C1 segment of cervical spinal cord (tissue), 14 donors: ENCODE measurements at regions not wholly inside any gene's neighbourhood (a gene's known extent, or its start where the extent isn't known, plus 50 kb on each side); places are given as distances from the start of the nearest gene placed in this dataset.
"Not testable (repeated sequence)": the region's sequence is repeated elsewhere in the genome, so short reads cannot be mapped to it uniquely, and the experiment has no call there.

ENCODE experiments used
- DNase-seq, 14 donors: peaks; one replicate each; lab custom pipeline; 2025; lab: John Stamatoyannopoulos, UW

DNA sequence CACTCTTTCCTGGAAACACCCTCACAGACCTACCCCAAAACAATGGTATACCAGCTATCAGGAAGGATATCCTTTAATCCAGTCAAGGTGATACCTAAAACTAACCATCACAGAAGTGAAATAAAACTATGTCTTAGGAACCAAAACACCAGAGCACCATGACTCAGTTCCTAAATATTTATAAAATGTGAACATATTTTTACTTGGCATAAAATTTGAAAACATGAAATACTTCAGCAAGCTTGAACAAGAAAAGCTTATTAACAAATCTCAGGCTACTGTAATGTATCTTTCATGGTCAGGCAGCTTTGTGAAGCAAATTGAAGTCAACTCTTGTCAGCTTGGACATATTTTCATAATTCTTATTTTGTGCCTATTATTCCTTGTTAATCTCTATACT is 440.8 kb upstream of the CDH20 start:
- no peak for DNase-seq

GRCh38 chr18:60892855-60893254 is 440.4 kb upstream of the CDH20 start:
- DNase-seq, result no peak

DNA sequence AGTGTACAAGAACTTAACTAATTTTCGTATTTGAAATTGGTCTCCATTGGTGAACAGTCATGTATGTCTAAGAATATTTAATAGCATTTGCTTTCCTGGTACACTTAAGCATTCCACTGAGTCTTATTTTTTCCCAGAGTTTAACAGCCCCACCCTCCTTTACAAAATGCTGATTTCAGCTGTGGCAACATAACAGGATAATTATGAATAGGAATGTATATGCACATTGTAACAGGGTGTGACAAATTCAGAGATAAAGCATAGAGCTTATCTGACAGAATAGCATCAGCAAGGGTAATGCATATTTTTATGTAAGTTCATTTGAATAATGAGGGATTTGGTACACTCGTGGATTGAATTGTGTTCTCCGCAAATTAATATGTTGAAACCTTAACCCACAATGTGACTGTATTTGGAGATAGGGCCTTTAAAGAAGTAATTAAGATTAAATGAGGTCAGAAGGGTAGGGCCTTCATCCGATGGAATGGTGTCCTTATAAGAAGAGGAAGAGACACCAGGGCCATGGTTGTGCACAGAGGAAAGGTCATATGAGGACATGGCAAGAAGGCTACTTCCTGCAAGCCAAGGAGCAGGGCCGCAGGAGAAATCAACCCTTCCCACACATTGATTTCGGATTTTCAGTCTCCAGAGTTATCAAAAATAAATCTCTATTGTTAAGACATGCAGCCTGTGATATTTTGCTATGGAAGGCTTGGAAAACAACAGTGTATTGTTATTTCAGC is 439.7 kb upstream of the CDH20 start:
- no peak for DNase-seq

DNA sequence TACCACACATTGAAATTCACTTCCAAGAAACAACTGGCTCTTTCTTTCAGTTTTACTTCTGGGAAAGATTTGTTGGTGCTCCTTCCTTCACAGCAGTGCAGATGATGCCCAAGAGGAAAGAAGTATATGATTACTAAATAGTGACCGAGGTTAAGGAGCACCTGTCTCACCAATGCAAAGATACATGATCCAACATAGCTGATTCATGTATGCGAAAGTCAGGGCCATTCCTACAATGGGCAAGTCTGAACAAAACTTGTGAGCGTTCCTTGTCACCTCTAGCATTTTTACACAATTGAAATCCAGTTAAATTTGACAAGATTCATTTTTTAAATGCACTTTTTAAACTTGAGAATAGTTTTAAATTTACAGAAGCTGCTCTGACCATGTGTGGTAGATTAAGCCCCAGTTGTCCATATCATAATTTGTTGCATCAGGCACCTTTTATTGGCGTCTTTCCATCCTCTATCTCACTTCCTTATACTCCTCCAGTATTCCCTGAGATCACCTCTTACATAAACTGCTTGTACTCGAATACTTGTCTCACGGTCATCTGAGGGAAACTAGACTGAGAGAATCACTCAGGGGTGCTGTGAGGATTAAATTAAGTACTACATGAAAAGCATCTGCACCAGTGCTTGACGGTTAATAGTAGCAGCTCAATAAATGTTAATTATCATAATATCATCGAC is 438.8 kb upstream of the CDH20 start:
- no peak for DNase-seq

DNA sequence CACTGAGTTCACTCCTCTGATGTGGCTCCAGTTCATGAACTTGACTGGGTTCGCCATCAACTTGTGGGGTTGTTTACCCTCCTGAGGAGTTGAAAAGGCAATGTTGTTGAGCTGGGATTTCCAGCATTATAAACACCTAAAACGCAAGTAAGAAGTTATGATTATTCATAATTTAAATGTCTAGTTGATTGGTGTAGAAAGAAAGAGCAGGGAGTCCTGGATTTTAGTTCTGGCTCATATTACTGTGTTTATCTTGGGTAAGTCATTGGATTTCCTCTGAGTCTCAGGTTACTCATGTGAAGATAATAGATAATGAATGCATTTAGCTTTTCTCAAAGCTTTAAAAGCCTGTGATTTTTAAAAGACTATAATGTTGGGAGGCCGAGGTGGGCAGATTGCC is 438.0 kb upstream of the CDH20 start:
- no peak for DNase-seq

DNA sequence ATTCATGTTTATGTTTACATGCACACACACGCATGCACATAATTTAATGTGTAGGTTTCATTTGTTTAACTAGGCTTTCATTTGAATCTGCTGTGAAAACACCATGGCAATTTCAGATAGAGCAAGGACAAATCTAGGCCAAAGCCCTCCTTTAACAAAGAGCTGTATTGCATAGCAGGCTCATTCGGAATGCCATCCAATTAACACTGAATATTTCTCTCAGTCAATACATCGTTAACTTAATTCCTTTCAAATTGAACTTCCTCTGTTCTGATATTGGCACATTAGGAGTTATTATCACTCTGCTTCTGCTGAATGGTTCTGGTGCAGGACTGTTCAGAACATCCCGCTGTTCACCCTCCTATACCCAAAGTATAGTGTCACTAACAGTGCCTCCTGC is 435.1 kb upstream of the CDH20 start:
- DNase-seq, result no peak

GRCh38 chr18:60905699-60906098 is 427.5 kb upstream of the CDH20 start:
- no peak for DNase-seq

DNA sequence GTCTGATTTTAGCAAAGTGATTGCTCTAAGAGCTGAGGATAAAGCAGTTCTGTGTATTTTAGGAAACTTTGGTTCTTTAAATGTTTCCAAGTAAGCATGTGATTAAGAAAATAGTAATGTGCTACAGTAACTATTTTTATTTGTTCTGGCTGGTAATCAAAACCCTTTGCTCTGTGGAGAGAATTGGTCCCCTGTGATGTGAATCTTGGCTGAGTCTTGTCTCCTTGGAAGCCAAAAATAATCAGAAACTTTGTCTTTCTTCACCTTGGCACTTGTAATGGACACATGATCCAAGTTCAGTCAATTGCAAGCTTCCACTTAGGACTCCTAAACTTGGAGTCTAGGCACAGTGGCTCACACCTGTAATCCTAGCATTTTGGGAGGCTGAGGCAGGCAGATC is 422.7 kb upstream of the CDH20 start:
- no peak for DNase-seq

- no peak for DNase-seq
Measured at GRCh38 chr18:60911504-60911903, 421.7 kb upstream of the CDH20 start.

DNA sequence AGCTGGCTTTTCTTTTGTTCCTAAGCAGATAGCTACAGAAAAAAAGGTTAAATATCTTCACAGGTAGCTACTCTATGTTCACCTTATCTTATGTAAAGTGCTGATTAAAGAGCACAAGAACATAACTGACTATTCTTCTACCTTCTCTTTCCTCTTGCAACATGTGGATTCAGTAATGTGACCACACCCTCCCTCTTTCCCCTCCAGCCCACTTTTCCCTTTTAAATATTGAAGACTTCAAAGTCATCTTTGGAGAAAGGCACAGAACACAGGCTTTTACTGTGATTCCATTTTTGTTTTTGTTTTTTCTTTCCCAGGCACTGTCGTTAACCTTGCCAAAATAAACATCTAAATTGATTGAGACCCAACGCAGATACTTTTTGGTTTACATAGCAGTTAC is 418.1 kb upstream of the CDH20 start:
- no peak for DNase-seq

DNA sequence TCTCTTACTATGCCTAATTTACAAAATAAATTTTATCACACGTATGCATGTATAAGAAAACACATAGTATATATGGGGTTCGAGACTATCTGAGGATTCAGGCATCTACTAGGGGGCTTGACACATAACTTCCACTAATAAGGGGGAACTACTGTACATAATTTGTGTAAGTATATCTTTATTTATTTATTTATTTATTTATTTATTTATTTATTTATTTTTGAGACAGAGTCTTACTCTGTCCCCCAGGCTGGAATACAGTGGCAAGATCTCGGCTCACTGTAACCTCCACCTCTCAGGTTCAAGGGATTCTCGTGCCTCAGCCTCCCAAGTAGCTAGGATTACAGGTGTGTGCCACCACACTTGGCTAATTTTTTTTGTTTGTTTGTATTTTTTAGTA is 414.4 kb upstream of the CDH20 start:
- DNase-seq, result not testable (repeated sequence)

- DNase-seq, result no peak
Measured at GRCh38 chr18:60925892-60926291, 407.3 kb upstream of the CDH20 start.

DNA sequence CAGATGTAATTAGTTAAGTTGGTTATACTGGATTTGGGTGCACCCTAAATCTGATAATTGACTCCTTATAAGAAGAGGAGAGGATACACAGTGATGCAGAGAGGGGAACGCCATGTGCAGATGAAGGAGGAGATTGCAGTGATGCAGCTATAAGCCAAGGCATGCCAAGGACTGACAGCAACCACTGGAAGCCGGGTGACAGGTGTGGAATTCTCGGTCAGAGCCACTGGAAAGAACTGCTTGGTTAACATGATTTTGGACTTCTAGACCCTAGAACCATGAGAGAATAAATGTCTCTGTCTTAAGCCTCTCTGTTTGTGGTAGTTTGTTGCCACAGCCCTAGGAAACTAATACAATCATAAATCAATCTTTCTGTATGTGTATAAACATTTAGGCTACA is 403.3 kb upstream of the CDH20 start:
- no peak for DNase-seq

DNA sequence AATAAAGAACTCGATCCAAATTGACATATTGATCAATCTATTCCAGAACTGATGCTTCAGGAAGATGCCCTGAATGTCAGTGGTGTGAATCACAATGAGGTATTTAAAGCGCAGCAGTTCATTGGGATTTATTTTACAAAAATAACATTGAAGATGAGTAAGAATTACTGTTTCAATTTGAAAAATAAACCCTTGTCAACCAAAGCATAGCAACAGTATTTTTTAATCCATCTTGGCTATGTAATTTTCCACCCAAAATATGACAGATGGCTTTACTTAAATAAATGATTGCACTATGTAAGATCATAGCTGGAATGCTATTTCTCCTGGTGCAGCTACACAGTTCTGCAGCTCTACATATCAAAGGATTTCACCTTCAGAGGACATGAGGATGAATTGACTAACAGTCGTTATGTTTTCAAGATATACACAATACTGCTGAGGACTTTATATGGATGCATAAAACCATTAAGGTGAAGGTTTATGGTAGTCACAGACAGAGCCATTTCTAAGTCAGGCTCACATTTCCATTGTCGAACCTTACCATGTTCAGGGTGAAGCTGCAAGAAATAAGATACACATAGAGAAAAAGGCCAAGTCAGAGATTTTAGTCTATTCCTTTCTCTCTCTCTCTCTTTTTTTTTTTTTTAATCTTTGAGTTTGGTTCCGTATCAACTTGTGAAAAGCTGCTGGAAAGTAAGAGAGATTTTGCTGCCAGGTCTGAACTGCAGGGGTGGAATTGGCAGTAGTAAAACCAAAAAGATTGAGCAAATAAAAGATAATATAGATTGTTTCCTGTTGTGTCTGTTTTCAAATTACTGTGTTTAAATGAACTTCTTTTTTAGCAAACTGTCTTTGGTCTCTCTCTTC is 398.0 kb upstream of the CDH20 start:
- DNase-seq, result no peak

DNA sequence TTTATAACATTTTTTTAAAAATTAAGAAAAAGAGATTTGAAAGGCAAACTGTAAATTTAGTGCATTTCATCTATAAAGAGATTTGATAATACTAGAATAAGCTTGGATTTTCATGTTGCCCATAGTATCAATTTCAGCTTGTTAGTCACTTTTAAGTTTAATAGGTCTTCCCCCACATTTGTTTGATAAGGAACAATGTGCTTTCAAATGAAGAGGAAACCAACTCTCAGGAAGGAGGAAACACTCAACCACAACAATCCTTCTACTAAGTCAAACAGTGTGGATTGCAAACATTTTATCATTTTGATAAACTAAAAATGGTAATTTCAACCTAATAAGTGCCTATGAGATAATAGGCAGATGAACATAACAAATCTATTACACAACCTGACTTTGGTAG is 397.1 kb upstream of the CDH20 start:
- no peak for DNase-seq

- DNase-seq, result no peak
Measured at GRCh38 chr18:60943297-60943696, 389.9 kb upstream of the CDH20 start.

- no peak for DNase-seq
Measured at GRCh38 chr18:60950634-60951033, 382.6 kb upstream of the CDH20 start.

- no peak for DNase-seq
Measured at GRCh38 chr18:60951091-60951490, 382.1 kb upstream of the CDH20 start.

- no peak for DNase-seq
Measured at GRCh38 chr18:60962625-60963024, 370.6 kb upstream of the CDH20 start.

GRCh38 chr18:60965856-60966255 is 367.4 kb upstream of the CDH20 start:
- DNase-seq, result no peak

DNA sequence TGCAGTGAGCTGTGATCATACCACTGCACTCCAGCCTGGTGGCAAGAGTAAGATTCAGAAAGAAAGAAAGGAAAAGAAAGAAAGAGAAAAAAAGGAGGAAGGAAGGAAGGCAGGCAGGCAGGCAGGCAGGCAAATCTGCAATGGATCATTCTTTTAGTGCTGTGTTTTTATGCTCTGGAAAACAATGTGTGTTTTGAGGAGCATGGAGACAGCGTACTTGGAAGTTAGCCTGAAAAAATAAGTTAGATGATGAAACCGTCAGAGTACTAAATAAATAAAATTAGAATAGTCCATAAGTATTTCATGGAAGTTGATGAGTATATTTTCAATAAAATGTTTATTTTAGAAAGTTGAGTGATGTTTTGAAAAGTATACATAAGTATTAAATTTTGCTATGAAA is 366.4 kb upstream of the CDH20 start:
- no peak for DNase-seq

DNA sequence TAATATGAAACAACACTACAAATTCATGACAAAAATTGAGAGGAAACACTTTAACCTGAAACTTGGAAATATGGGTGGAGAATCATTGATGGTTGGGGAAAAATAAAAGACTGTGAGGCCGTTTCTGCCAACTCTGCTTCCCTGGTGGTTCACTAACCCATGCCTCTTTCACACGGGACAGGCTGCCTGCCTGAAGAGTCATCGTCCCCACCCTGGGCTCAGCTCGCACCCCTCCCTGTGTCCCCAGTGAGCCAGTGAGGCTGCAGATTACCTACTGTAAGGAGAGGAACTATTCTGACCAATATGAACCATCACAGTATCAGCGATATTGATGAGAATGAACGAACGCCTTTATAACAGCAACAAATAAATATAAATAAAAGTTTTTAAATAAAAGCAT is 357.8 kb upstream of the CDH20 start:
- DNase-seq, result no peak

DNA sequence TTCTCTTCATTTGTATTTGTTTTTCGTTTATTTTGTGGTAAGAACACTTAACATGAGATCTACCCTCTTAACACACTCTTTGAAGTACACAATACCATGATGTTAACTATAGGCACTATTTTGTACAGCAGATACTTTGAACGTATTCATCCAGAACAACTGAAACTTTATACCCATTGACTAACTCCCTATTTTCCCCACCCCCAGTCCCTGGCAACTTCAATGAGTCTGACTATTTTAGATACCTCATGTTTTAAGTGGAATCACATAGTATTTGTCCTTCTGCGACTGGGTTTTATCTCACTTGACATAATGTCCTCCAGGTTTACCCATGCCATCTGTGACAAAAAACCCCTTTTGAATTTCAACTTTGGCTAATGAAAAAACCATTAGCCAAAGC is 356.3 kb upstream of the CDH20 start:
- DNase-seq, result no peak
